OCI-LY7 (cell line): ENCODE measurements at regions not wholly inside any gene's neighbourhood (a gene's known extent, or its start where the extent isn't known, plus 50 kb on each side); places are given as distances from the start of the nearest gene placed in this dataset.

Experiments used
- BruUV-seq: library from RNA; stranded (reverse); fragments of 400-500 nt; replicated peaks from 2 replicates; lab custom pipeline; 2021; lab: Mats Ljungman, UMichigan
- CTCF ChIA-PET: fragments of 300-600 bp; sonication (Branson Sonifier 250); formaldehyde crosslinking; loops from one replicate; lab custom pipeline; 2022; ENCODE audit warnings: antibody characterized with exemption; ENCODE audit not compliant: unreplicated experiment; lab: Charles Lee
- POLR2A ChIA-PET: fragments of 300-600 bp; sonication (Branson Sonifier 250); formaldehyde crosslinking; loops from one replicate; lab custom pipeline; 2022; ENCODE audit warnings: antibody characterized with exemption; lab: Charles Lee
- DNase-seq: peaks from one replicate; pipeline ENCODE4 v3.0.0-alpha.2; 2015; ENCODE audit warnings: low spot score
- H2AFZ ChIP-seq: fragments of 200-600 bp; sonication (generic), shearing (Covaris generic); 2 replicates; pipeline ENCODE4 v1.6.1; 2014; ENCODE audit warnings: mild to moderate bottlenecking, antibody characterized with exemption, low read length, moderate library complexity
- H3K27ac ChIP-seq: fragments of 200-600 bp; sonication (generic); 2 replicates; pipeline ENCODE4 v1.5.1; 2014; ENCODE audit warnings: mixed run types, low read depth, mild to moderate bottlenecking, moderate library complexity, low read length, inconsistent platforms; ENCODE audit not compliant: poor library complexity, severe bottlenecking
- H3K36me3 ChIP-seq: fragments of 200-600 bp; sonication (generic); 2 replicates; pipeline ENCODE4 v1.6.1; 2014; ENCODE audit warnings: mild to moderate bottlenecking, antibody characterized with exemption, low read length, moderate library complexity, mixed read lengths; ENCODE audit not compliant: insufficient read depth
- H3K4me1 ChIP-seq: fragments of 200-600 bp; sonication (generic); 2 replicates; pipeline ENCODE4 v1.5.1; 2014; ENCODE audit warnings: mild to moderate bottlenecking, low read length; ENCODE audit not compliant: insufficient read depth, poor library complexity, severe bottlenecking
- H3K4me2 ChIP-seq: fragments of 200-600 bp; sonication (generic); 2 replicates; pipeline ENCODE4 v1.6.1; 2014; ENCODE audit warnings: mild to moderate bottlenecking, low read length
- H3K4me3 ChIP-seq: fragments of 200-600 bp; sonication (generic); 2 replicates; pipeline ENCODE4 v1.5.1; 2014; ENCODE audit warnings: mild to moderate bottlenecking, low read depth, low read length; ENCODE audit not compliant: poor library complexity, severe bottlenecking
- H3K79me2 ChIP-seq: fragments of 200-600 bp; sonication (generic); 2 replicates; pipeline ENCODE4 v1.6.1; 2016; ENCODE audit warnings: low read depth, mild to moderate bottlenecking, low read length, moderate library complexity, mixed read lengths; ENCODE audit not compliant: insufficient read depth
- H3K9me2 ChIP-seq: fragments of 200-600 bp; sonication (generic); 2 replicates; pipeline ENCODE4 v1.6.1; 2016; ENCODE audit warnings: mild to moderate bottlenecking, low read length, mixed read lengths; ENCODE audit not compliant: insufficient read depth
- H3K9me3 ChIP-seq: fragments of 200-600 bp; sonication (generic); 2 replicates; pipeline ENCODE4 v1.6.1; 2014; ENCODE audit warnings: mild to moderate bottlenecking, mixed run types, low read length, mixed read lengths
- H4K20me1 ChIP-seq: fragments of 200-600 bp; sonication (generic); 2 replicates; pipeline ENCODE4 v1.6.1; 2014; ENCODE audit warnings: mild to moderate bottlenecking, antibody characterized with exemption, low read length, moderate library complexity, mixed read lengths; ENCODE audit not compliant: insufficient read depth
- EZH2phosphoT487 ChIP-seq: fragments of 200-600 bp; sonication (generic); IDR thresholded peaks from 2 replicates; pipeline ENCODE4 v1.6.1; 2018; ENCODE audit warnings: low read depth, borderline replicate concordance, mild to moderate bottlenecking, mixed run types, antibody characterized with exemption, low read length, moderate library complexity, mixed read lengths
- intact Hi-C: fragments of 100-400 bp; cut with micrococcal nuclease; formaldehyde crosslinking; loops from one replicate; pipeline ENCODE4 v1.10.0; 2022; ENCODE audit not compliant: unreplicated experiment
- TF ChIP-seq, protein P1 (sequence below): fragments of 200-600 bp; sonication (generic); conservative IDR thresholded peaks from 2 replicates; pipeline ENCODE4 v1.5.1; 2014; ENCODE audit warnings: mild to moderate bottlenecking, antibody characterized with exemption, low read length, moderate library complexity, mixed read lengths

DNA sequence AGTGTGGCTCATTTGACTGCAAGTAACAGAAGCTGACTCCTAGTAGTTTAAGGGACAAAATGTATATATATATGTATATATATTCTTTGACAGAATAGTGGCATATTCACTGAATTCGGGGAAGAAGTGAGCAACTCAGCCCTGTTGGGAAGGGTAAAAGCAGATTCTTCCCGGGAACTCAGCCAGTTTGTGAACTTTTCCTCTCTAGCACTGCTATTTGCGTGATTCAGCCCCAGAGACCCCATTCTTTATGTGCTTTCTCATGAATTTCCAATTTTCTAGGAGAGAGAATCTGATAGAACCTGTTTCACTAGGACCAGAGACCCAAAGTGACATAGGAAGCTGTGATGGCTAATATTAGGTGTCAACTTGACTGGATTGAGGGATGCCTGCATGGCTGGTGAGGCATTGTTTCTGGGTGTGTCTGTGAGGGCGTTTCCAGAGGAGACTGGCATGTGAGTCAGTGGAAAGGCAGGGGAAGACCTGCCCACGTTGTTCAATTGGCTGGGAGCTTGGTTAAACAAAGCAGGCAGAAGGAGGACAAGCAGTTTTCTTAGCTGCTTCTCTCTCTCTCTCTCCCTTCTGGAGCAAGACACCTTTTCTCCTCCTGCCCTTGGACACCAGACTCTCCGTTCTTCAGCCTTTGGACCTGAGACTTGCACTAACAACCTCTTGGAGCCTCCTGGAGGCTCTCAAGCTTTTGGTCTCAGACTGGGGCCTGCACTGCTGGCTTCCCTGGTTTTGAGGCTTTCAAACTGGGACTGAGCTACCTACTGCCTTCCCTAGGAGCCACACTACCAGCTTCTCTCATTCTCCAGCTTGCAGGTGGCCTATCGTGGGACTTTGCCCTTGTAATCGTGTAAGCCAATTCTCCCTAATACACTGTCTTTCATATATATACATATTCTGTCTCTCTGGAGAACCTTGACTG lies 93.4 kb upstream of the KCNK1 start:
- TF ChIP-seq, protein P1, sequence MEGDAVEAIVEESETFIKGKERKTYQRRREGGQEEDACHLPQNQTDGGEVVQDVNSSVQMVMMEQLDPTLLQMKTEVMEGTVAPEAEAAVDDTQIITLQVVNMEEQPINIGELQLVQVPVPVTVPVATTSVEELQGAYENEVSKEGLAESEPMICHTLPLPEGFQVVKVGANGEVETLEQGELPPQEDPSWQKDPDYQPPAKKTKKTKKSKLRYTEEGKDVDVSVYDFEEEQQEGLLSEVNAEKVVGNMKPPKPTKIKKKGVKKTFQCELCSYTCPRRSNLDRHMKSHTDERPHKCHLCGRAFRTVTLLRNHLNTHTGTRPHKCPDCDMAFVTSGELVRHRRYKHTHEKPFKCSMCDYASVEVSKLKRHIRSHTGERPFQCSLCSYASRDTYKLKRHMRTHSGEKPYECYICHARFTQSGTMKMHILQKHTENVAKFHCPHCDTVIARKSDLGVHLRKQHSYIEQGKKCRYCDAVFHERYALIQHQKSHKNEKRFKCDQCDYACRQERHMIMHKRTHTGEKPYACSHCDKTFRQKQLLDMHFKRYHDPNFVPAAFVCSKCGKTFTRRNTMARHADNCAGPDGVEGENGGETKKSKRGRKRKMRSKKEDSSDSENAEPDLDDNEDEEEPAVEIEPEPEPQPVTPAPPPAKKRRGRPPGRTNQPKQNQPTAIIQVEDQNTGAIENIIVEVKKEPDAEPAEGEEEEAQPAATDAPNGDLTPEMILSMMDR: no peak
- no peak for TF ChIP-seq EZH2phosphoT487
- DNase-seq: no peak
- ChIA-PET POLR2A (interaction anchor here (0.5 kb wide), 1 partner anchor 197 kb away, joined by 3 read pairs; no protein-coding TSS in a partner anchor), CTCF (no interaction called here)
- no peaks in the 10 kb centered on the region for H3K4me1 ChIP-seq
- no peak overlapping the region for H3K27ac ChIP-seq
- H3K4me3 ChIP-seq: no peak overlapping the region
- H3K4me2 ChIP-seq: no peak overlapping the region
- H3K36me3 ChIP-seq: no peaks in the 10 kb centered on the region
- no peaks in the 10 kb centered on the region for H3K79me2 ChIP-seq
- intact Hi-C loops: no loop called here
- H3K9me2 ChIP-seq: no peaks in the 10 kb centered on the region
- H2AFZ ChIP-seq: no peak overlapping the region
- BruUV-seq: no TSS peak
- no peaks in the 10 kb centered on the region for H4K20me1 ChIP-seq
- H3K9me3 ChIP-seq: no peaks in the 10 kb centered on the region

DNA sequence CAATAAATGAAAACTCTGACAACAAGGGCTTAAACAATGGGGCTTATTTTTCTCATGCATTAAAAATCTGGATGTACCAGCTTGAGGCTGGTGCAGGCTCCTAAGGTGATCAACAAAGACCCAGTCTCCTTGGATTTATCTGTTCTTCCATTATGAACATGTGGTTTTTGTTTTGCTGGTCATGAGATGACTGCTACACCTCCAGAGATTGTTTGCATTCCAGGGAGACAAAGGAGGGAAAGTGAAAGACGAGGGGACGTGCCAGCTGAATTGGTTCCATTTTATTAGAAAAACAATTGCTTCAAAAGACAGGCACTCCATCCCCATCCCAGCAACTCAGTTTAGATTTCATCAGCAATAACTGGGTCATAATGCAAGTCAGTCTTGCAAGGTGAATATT lies 90.9 kb upstream of the KCNK1 start:
- Histone ChIP-seq H4K20me1 (no peaks in the 10 kb centered on the region), H3K4me3 (no peak overlapping the region), H3K79me2 (no peaks in the 10 kb centered on the region), H2AFZ (no peak overlapping the region), H3K36me3 (no peaks in the 10 kb centered on the region), H3K9me3 (no peaks in the 10 kb centered on the region), H3K9me2 (no peaks in the 10 kb centered on the region), H3K4me2 (no peak overlapping the region), H3K4me1 (no peaks in the 10 kb centered on the region), H3K27ac (no peak overlapping the region)
- DNase-seq: no peak
- no TSS peak for BruUV-seq
- intact Hi-C loops: no loop called here
- POLR2A ChIA-PET: no interaction called here
- TF ChIP-seq, protein P1: no peak
- TF ChIP-seq EZH2phosphoT487: no peak
- CTCF ChIA-PET: no interaction called here

DNA sequence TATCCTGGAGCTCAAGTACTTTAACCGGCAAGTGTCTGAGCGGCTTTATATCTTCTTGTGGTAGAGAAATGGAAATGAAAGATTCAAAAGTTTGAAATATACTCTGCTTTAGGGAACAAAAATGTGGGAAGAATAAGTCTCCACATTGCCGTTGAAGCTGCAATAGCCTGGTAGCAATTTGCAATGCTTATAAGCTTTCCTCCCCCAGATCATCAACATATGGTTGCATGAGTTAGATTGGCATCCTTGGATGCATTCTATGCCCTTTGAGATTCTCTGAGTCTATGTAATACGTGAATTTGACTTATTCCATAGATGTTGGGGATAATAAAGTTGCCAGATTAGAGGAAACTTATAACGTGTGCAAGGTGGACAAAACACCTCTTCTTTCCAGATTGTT lies 86.1 kb upstream of the KCNK1 start:
- TF ChIP-seq EZH2phosphoT487: no peak
- TF ChIP-seq, protein P1: no peak
- no peak overlapping the region for H2AFZ ChIP-seq
- BruUV-seq: no TSS peak
- intact Hi-C loops: no loop called here
- H3K79me2 ChIP-seq: no peaks in the 10 kb centered on the region
- no peak overlapping the region for H3K4me3 ChIP-seq
- H3K27ac ChIP-seq: no peak overlapping the region
- ChIA-PET CTCF (no interaction called here), POLR2A (interaction anchor here (0.5 to 1.1 kb wide), 2 partner anchors 214 to 722 kb away, joined by 3 read pairs; no protein-coding TSS in a partner anchor)
- no peak overlapping the region for H3K4me2 ChIP-seq
- H4K20me1 ChIP-seq: no peaks in the 10 kb centered on the region
- H3K9me2 ChIP-seq: no peaks in the 10 kb centered on the region
- DNase-seq: no peak
- H3K4me1 ChIP-seq: no peaks in the 10 kb centered on the region
- H3K9me3 ChIP-seq: no peaks in the 10 kb centered on the region
- no peaks in the 10 kb centered on the region for H3K36me3 ChIP-seq
